ENCODE measurements at regions not wholly inside any gene's neighbourhood (a gene's known extent, or its start where the extent isn't known, plus 50 kb on each side); places are given as distances from the start of the nearest gene placed in this dataset.
"Not testable (repeated sequence)": the region's sequence is repeated elsewhere in the genome, so short reads cannot be mapped to it uniquely, and the experiment has no call there.

GRCh38 chr1:182235952-182236650 lies 155.5 kb downstream of the GLUL start:
- no peak for DNase-seq (ENCODE audit: low read depth in 4 of 4, low spot score in 3 of 4)

DNA sequence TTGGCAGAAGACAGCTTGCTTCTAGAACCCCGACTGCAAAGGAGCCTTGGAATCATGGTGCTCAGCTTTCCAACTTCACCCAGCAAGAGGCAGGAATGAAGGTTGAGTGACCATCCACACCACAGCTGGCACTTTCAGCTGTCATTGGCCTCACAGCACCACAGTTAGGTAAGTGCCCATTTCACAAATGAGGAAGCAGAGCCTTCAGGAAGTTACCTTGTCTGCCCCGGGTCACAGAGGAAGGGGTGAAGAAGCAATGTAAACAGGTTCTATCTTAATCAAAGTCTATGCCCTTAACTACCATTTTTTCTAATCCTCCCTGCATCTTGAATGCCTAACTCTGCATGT lies 156.0 kb downstream of the GLUL start:
- DNase-seq (ENCODE audit: low read depth in 4 of 4, low spot score in 3 of 4): no peak

DNA sequence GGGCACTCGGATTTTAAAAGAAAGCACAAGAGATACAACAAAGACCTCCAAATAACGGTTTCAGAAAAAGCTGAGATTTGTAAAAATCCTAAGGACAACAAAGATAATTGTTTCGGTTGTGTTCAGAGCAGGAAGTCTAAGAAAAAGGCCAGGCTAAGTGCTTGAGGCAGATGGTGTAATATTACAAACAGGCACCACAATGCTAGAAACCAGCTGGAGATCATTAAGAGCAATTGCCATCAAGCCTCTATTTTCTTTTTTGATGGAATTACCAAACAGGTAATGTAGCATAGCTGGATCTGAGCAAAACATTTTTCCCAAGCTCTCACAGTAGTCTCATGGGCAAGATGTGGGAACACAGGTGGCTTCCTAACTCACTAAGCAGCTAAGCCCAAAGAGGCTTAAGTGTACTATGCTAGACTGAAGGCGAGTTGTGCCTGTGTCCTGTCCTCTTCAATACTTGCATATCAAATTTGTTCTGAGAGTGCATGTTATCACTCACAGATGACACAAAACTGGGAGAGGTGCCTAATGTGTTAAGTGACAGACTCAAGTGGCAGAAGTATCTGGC lies 161.6 kb downstream of the GLUL start:
- DNase-seq (ENCODE audit: low read depth in 4 of 4, low spot score in 3 of 4): no peak

GRCh38 chr1:182229451-182229850 lies 162.1 kb downstream of the GLUL start:
- DNase-seq (ENCODE audit: low read depth in 4 of 4, low spot score in 3 of 4): no peak

DNA sequence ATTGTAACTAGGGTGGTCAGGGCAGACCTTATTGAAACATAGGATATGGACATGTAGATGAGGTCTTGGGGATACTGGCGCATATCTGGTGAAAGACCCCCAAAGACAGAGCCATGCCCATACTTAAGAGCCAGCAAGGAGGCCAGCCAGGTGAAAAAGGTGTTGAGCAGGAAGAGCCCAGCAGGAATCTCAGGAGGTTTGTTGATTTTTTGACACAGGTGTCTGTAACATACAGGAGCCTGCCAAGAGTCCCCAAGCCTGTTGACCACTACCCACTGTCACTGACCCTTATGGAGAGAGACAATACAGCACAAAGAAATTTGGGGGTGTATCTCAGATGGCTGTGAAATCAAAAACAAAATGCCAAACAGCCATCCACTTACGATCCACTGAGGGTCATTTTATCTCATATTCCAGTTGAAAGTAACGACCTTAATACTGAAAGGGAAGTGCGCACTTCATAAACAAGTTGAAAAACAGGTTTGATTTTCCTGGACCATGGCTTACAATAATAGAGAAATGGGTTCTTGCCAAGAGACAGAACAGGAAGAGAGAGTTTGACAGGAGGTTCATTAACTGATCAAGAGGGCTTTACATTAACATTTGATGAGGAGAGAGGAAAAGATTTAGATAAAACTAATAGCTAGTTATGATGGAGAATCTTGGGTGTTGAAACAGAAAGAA lies 163.6 kb downstream of the GLUL start:
- DNase-seq (ENCODE audit: low read depth in 4 of 4, low spot score in 3 of 4): no peak

- DNase-seq (ENCODE audit: low read depth in 4 of 4, low spot score in 3 of 4): no peak
Measured at GRCh38 chr1:182226618-182227017, 165.0 kb downstream of the GLUL start.

DNA sequence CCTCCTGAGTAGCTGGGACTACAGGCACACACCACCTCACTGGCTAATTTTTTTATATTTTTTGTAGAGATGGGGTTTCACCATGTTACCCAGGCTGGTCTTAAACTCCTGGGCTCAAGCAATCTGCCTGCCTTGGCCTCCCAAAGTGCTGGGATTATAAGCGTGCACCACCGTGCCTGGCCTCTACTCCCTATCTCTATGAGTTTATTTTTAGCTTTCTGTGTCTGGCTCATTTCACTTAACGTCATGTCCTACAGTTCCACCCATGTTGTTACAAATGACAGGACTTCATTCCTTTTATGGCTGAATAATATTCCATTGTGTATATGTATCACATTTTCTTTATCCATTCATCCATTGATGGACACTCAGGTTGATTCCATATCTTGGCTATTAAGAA lies 164.2 kb upstream of the ZNF648 start:
- DNase-seq (ENCODE audit: low read depth in 4 of 4, low spot score in 3 of 4): not testable (repeated sequence)

- not testable (repeated sequence) for DNase-seq (ENCODE audit: low read depth in 4 of 4, low spot score in 3 of 4)
Measured at GRCh38 chr1:182221990-182222389, 160.5 kb upstream of the ZNF648 start.

GRCh38 chr1:182221367-182221766 lies 159.9 kb upstream of the ZNF648 start:
- DNase-seq (ENCODE audit: low read depth in 4 of 4, low spot score in 3 of 4): not testable (repeated sequence)

- DNase-seq (ENCODE audit: low read depth in 4 of 4, low spot score in 3 of 4): no peak
Measured at GRCh38 chr1:182217967-182218366, 156.5 kb upstream of the ZNF648 start.

DNA sequence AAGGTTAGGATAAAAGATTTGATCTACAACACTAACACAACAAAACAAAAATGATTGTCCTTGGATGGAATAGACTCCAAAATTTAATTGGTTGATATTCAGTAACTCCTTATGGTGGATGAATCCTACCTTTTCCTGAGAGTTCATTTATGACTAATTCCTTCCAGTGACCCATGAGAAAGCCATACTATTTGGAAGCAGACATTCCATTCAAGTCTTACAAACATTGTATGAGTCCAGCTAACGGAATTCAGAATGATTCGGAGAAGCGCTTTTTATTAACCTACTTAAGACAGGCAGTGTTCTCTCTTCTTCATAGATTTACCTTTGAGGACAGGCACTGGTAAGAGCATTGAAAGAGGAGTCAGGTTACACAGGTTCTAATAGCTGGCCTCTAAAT lies 155.6 kb upstream of the ZNF648 start:
- no peak for DNase-seq (ENCODE audit: low read depth in 4 of 4, low spot score in 3 of 4)

- peak in 1 of 4 donors; percentile 20 for DNase-seq (ENCODE audit: low read depth in 4 of 4, low spot score in 3 of 4)
Measured at GRCh38 chr1:182215764-182216163, 154.3 kb upstream of the ZNF648 start.

- DNase-seq (ENCODE audit: low read depth in 4 of 4, low spot score in 3 of 4): no peak
Measured at GRCh38 chr1:182213163-182213562, 151.7 kb upstream of the ZNF648 start.

DNA sequence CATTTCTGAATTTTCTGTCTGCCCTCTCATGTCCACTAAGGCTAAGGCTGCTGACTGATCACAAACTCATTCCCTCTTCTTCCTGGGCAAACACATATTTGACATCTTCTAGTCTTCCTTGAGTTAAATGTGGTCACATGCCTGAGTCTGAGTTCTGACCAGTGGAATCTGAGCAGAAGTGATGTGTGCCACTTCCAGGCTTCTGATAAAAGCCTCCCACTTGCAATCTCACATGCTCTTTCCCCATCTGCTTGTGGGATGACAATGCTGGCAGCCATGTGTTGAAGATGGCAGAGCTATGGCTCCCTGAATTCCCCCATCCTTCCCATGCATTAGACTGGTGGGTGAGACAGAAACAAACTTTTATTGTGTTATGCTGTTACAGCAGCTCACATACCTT lies 149.9 kb upstream of the ZNF648 start:
- DNase-seq (ENCODE audit: low read depth in 4 of 4, low spot score in 3 of 4): no peak

GRCh38 chr1:182210417-182210816 lies 148.9 kb upstream of the ZNF648 start:
- no peak for DNase-seq (ENCODE audit: low read depth in 4 of 4, low spot score in 3 of 4)

GRCh38 chr1:182207300-182207699 lies 145.8 kb upstream of the ZNF648 start:
- DNase-seq (ENCODE audit: low read depth in 4 of 4, low spot score in 3 of 4): no peak

DNA sequence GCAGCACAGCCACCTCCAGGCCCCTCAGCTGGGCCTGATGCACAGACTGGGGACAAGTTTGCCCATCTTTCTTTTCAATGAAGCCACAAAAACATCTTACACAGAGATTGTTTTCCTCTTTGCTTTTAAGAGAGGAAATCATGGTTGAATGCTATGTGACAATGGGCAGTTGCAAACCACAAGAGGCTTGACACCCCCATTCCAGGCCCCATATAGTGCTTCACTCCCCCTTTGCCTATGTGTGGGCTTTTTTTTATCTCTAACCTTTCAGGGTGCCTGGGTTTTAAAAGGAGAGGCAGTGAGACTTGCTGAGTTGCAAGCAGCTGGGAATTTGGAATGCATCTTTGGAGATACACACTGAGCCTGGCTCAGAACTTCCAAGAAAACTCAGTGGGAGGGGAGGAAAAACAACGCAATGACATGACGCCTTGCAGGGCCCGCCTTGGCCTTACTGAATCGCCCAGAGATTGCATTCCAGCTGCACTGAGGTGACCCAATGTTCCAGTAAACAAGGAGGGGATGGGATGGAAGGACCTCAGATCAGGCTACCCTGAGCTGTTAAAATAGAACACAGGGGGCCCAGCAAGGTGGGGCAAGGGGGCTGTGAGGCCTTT lies 145.2 kb upstream of the ZNF648 start:
- no peak for DNase-seq (ENCODE audit: low read depth in 4 of 4, low spot score in 3 of 4)

GRCh38 chr1:182205351-182206022 lies 144.0 kb upstream of the ZNF648 start:
- no peak for DNase-seq (ENCODE audit: low read depth in 4 of 4, low spot score in 3 of 4)

- DNase-seq (ENCODE audit: low read depth in 4 of 4, low spot score in 3 of 4): no peak
Measured at GRCh38 chr1:182203191-182203875, 141.8 kb upstream of the ZNF648 start.

DNA sequence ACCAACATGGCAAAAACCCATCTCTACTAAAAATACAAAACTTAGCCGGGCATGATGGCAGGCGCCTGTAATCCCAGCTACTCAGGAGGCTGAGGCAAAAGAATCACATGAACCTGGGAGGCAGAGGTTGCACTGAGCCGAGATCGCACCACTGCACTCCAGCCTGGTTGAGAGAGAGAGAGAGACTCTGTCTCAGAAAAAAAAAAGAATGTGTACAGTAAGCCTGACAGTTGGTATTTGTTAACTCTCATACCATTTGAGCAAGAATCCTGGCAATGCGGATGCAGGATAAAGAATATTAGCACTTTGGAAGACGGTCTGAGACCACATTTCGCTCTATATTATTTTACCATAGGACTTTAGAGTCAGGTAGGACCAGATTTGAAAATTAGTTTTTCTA lies 140.0 kb upstream of the ZNF648 start:
- not testable (repeated sequence) for DNase-seq (ENCODE audit: low read depth in 4 of 4, low spot score in 3 of 4)
